ENCODE measurements at regions not wholly inside any gene's neighbourhood (a gene's known extent, or its start where the extent isn't known, plus 50 kb on each side); places are given as distances from the start of the nearest gene placed in this dataset.

- Histone ChIP-seq H3K4me1 (ENCODE audit: control insufficient read depth, insufficient read depth, low read length) (no peaks in the 10 kb centered on the region), H3K9me3 (ENCODE audit: control insufficient read depth, low read length) (no peaks in the 10 kb centered on the region), H3K27ac (ENCODE audit: low read depth, low read length) (no peak overlapping the region), H3K27me3 (ENCODE audit: control insufficient read depth, insufficient read depth, low read length, poor library complexity, severe bottlenecking) (no peaks in the 10 kb centered on the region), H3K36me3 (ENCODE audit: control insufficient read depth, insufficient read depth, low read length) (no peaks in the 10 kb centered on the region), H3K4me3 (ENCODE audit: low read length) (no peak overlapping the region), H3K9ac (ENCODE audit: extremely low read depth, low read length, poor library complexity, severe bottlenecking) (no peak overlapping the region)
- WGBS, 2 experiments (ENCODE audit: insufficient coverage in 1 of 2, insufficient read length in 1 of 2) = 88 to 91% methylated on average over 4 of the region's 4 CpGs
- peaks cover 9% of the 10 kb centered on the region for H3K4me1 Mint-ChIP-seq
- H3K27ac Mint-ChIP-seq = no peak overlapping the region
- DNase-seq = no peak
- no peaks in the 10 kb centered on the region for H3K9me3 Mint-ChIP-seq
- no peak overlapping the region for H3K4me3 Mint-ChIP-seq
- TF ChIP-seq CTCF (conservative IDR thresholded peaks at IDR 0.05) = no peak
- H3K36me3 Mint-ChIP-seq (ENCODE audit: low read depth) = no peaks in the 10 kb centered on the region
- no peaks in the 10 kb centered on the region for H3K27me3 Mint-ChIP-seq (ENCODE audit: insufficient read depth)
Measured at GRCh38 chr1:101077849-101078248, 52.3 kb upstream of the DPH5 start.

GRCh38 chr1:101075926-101076325 is 50.3 kb upstream of the DPH5 start:
- DNase-seq = no peak
- H3K4me1 Mint-ChIP-seq = peaks cover 5% of the 10 kb centered on the region
- H3K27ac Mint-ChIP-seq = no peak overlapping the region
- no peaks in the 10 kb centered on the region for H3K36me3 ChIP-seq (ENCODE audit: control insufficient read depth, insufficient read depth, low read length)
- no peak overlapping the region for H3K4me3 ChIP-seq (ENCODE audit: low read length)
- 100% methylated on average over 1 of the region's 2 CpGs; no CpG with 5 or more reads in 1 of the 2 experiments for WGBS, 2 experiments (ENCODE audit: insufficient coverage in 1 of 2, insufficient read length in 1 of 2)
- H3K27me3 Mint-ChIP-seq (ENCODE audit: insufficient read depth) = no peaks in the 10 kb centered on the region
- no peak overlapping the region for H3K4me3 Mint-ChIP-seq
- no peaks in the 10 kb centered on the region for H3K36me3 Mint-ChIP-seq (ENCODE audit: low read depth)
- no peak for TF ChIP-seq CTCF (conservative IDR thresholded peaks at IDR 0.05)
- H3K27me3 ChIP-seq (ENCODE audit: control insufficient read depth, insufficient read depth, low read length, poor library complexity, severe bottlenecking) = no peaks in the 10 kb centered on the region
- H3K9ac ChIP-seq (ENCODE audit: extremely low read depth, low read length, poor library complexity, severe bottlenecking) = no peak overlapping the region
- H3K27ac ChIP-seq (ENCODE audit: low read depth, low read length) = no peak overlapping the region
- no peaks in the 10 kb centered on the region for H3K9me3 ChIP-seq (ENCODE audit: control insufficient read depth, low read length)
- no peaks in the 10 kb centered on the region for H3K4me1 ChIP-seq (ENCODE audit: control insufficient read depth, insufficient read depth, low read length)
- no peaks in the 10 kb centered on the region for H3K9me3 Mint-ChIP-seq
